ENCODE measurements at regions not wholly inside any gene's neighbourhood (a gene's known extent, or its start where the extent isn't known, plus 50 kb on each side); places are given as distances from the start of the nearest gene placed in this dataset.

DNA sequence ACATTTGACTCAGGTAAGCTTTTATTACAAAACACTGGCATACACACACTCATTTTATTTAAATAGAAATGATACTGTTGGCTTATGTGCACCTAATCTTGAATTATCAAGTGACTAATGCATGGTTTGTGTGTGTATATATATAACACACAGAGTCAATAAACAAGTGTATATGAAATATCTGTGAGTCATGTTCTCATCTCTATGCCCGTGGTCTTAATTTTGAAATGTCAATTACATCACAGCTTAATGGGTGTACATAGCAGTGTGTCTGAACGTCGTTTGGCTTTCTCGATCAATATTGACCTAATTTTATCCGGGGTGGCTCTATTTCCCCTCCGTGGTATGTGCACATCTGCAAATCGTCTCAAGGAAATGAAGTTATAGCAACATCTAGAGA, 104.0 kb upstream of the ZFP64 start:
- Histone ChIP-seq H3K4me3 (no peak overlapping the region), H3K4me1 (replicated peaks in 1 of 2) (peaks cover 19% of the 10 kb centered on the region in 2 donors), H3K27ac (no peak overlapping the region)
- peak in 1 of 8 experiments; percentile 34 for ATAC-seq (replicated peaks in 6 of 8)
- in situ Hi-C loops (cut with MboI; ENCODE audit: low pct_unique_long_range_greater_than_20kb in 2 of 9, low sequenced_read_pairs in 9 of 9, unreplicated experiment in 9 of 9) = no loop called here
- WGBS, 10 experiments = 0 to 91% (median 70%) methylated on average over 1 to 7 of the region's 7 CpGs; no CpG with 5 or more reads in 2 of the 10 experiments

- ATAC-seq (replicated peaks in 6 of 8) = no peak
- H3K4me3 ChIP-seq = no peak overlapping the region
- in situ Hi-C loops (cut with MboI; ENCODE audit: low pct_unique_long_range_greater_than_20kb in 2 of 9, low sequenced_read_pairs in 9 of 9, unreplicated experiment in 9 of 9) = no loop called here
- WGBS, 10 experiments = 20 to 100% (median 96%) methylated on average over 1 to 2 of the region's 2 CpGs; no CpG with 5 or more reads in 3 of the 10 experiments
- no peak overlapping the region for H3K27ac ChIP-seq
- peaks cover 26 to 28% of the 10 kb centered on the region in 2 donors for H3K4me1 ChIP-seq (replicated peaks in 1 of 2)
Observed at GRCh38 chr20:52294106-52294628, 102.6 kb upstream of the ZFP64 start.

DNA sequence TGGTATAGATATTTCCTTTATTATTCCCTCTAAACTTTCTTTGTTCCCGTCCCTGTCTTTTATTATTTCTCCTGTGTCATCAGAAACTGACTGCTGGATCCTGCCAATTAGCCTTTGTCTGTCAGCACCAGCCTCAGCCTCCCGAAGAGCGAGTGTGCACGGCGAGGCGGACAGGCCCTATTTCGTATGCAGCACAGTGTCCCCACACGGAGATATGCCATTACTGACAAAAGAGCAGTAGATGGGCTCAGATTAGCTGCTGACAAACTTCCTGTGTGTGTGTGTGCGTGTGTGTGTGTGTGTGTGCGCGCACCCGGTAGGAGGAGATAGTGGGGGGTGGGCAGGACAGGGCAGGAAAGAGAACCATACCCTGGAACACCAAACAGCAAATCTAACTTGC, 99.5 kb upstream of the ZFP64 start:
- WGBS, 10 experiments = 33 to 100% (median 54%) methylated on average over 1 to 12 of the region's 12 CpGs; no CpG with 5 or more reads in 1 of the 10 experiments
- no peak overlapping the region for H3K4me3 ChIP-seq
- peak overlapping the region in 1 of 2 donors; percentile 84 for H3K27ac ChIP-seq
- in situ Hi-C loops (cut with MboI; ENCODE audit: low pct_unique_long_range_greater_than_20kb in 2 of 9, low sequenced_read_pairs in 9 of 9, unreplicated experiment in 9 of 9) = no loop called here
- peak in 5 of 8 experiments; percentile 95 to 99 (median 97) for ATAC-seq (replicated peaks in 6 of 8)
- peaks cover 23 to 25% of the 10 kb centered on the region in 2 donors for H3K4me1 ChIP-seq (replicated peaks in 1 of 2)

DNA sequence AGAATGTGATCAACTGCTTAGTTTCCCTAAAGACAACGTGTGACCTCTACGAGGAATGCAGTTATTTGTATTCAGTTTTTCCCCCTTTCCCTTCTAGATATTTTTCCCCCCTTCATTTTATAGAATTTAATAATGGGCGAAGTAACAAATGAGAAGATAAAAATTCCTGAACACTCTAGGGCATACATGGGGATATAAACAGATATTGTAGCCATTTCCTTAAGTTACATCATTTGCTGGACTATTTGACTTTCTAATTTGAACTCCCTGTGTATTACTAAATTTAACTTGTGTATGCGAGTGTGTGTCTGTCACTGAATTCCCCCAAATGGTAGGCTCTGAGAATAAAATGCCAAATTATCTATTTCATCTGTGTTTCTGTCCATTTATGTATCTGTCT, 99.0 kb upstream of the ZFP64 start:
- H3K4me3 ChIP-seq = no peak overlapping the region
- in situ Hi-C loops (cut with MboI; ENCODE audit: low pct_unique_long_range_greater_than_20kb in 2 of 9, low sequenced_read_pairs in 9 of 9, unreplicated experiment in 9 of 9) = no loop called here
- ATAC-seq (replicated peaks in 6 of 8) = peak in 5 of 8 experiments; percentile 29 to 76 (median 34)
- peak overlapping the region in 1 of 2 donors; percentile 84 for H3K27ac ChIP-seq
- H3K4me1 ChIP-seq (replicated peaks in 1 of 2) = peaks cover 17 to 20% of the 10 kb centered on the region in 2 donors
- 40 to 94% (median 80%) methylated on average over 2 to 4 of the region's 4 CpGs; no CpG with 5 or more reads in 1 of the 10 experiments for WGBS, 10 experiments

DNA sequence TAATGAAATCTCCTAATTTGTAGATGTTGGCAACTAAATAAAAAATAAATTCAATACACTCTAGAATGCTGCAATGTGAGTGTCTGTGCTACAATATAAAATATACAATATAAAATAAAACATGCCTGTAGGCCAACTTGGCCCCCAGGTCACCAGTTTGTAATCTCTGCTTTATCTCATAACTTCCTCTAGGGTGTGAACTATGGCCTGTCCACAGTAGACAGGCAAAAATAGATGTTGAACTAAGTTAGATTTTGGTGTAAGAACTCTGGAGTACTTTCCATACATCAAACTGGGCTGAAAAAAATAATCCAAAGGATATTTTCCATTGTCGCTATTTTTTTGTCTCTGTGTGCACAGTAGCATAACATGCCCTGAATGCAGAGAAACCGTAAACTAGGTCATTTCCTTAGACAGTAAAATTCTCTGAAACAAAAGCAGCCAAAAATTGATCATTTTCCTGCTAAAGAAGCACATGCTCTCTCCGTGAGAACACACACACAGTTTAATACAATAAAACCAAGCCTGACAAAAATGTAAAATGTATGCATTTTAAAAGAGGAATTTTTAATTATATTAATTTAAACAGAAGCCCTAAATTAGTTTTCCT, 98.5 kb upstream of the ZFP64 start:
- WGBS, 10 experiments = 53 to 100% (median 85%) methylated on average over 2 to 3 of the region's 3 CpGs; no CpG with 5 or more reads in 2 of the 10 experiments
- peak overlapping the region in 1 of 2 donors; percentile 84 for H3K27ac ChIP-seq
- no peak for ATAC-seq (replicated peaks in 6 of 8)
- no peak overlapping the region for H3K4me3 ChIP-seq
- H3K4me1 ChIP-seq (replicated peaks in 1 of 2) = peaks cover 16 to 20% of the 10 kb centered on the region in 2 donors
- in situ Hi-C loops (cut with MboI; ENCODE audit: low pct_unique_long_range_greater_than_20kb in 2 of 9, low sequenced_read_pairs in 9 of 9, unreplicated experiment in 9 of 9) = no loop called here

DNA sequence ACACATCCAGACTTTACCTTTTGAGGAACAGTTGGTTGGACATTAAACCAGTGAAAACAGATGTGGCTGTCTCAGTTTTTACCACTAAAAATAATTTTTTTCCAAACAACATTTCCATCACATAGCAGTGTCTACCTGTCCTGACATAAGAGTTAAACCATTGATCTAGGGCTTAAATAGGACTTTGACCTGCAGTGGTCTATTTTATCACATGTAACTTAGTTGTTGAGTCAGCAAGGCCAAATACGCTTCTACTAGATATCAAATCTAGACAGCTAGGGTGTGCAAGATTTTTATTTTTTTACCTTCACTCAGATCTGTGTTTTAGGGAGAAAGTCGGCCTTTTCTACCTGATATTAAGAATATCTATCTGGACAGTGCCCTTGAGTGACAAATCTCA, 88.8 kb upstream of the ZFP64 start:
- no peak for ATAC-seq (replicated peaks in 6 of 8)
- no peak overlapping the region for H3K27ac ChIP-seq
- WGBS, 10 experiments = 56 to 100% (median 81%) methylated on average over 1 to 2 of the region's 2 CpGs; no CpG with 5 or more reads in 3 of the 10 experiments
- H3K4me1 ChIP-seq (replicated peaks in 1 of 2) = peaks cover 0 to 9% of the 10 kb centered on the region in 2 donors
- in situ Hi-C loops (cut with MboI; ENCODE audit: low pct_unique_long_range_greater_than_20kb in 2 of 9, low sequenced_read_pairs in 9 of 9, unreplicated experiment in 9 of 9) = no loop called here
- no peak overlapping the region for H3K4me3 ChIP-seq

- in situ Hi-C loops (cut with MboI; ENCODE audit: low pct_unique_long_range_greater_than_20kb in 2 of 9, low sequenced_read_pairs in 9 of 9, unreplicated experiment in 9 of 9) = no loop called here
- WGBS, 10 experiments = 0 to 67% (median 54%) methylated on average over 1 to 2 of the region's 2 CpGs; no CpG with 5 or more reads in 2 of the 10 experiments
- Histone ChIP-seq H3K4me1 (replicated peaks in 1 of 2) (peaks cover 0 to 9% of the 10 kb centered on the region in 2 donors), H3K4me3 (no peak overlapping the region), H3K27ac (no peak overlapping the region)
- ATAC-seq (replicated peaks in 6 of 8) = peak in 1 of 8 experiments; percentile 22
Observed at GRCh38 chr20:52279706-52280105, 88.1 kb upstream of the ZFP64 start.

- in situ Hi-C loops (cut with MboI; ENCODE audit: low pct_unique_long_range_greater_than_20kb in 2 of 9, low sequenced_read_pairs in 9 of 9, unreplicated experiment in 9 of 9) = no loop called here
- no peak overlapping the region for H3K4me3 ChIP-seq
- WGBS, 10 experiments = 0 to 100% (median 73%) methylated on average over 1 to 3 of the region's 3 CpGs
- ATAC-seq (replicated peaks in 6 of 8) = peak in 1 of 8 experiments; percentile 39
- H3K27ac ChIP-seq = no peak overlapping the region
- peaks cover 3 to 24% of the 10 kb centered on the region in 2 donors for H3K4me1 ChIP-seq (replicated peaks in 1 of 2)
Observed at GRCh38 chr20:52275181-52275691, 83.7 kb upstream of the ZFP64 start.

- WGBS, 10 experiments = 49 to 100% (median 82%) methylated on average over 2 to 4 of the region's 4 CpGs; no CpG with 5 or more reads in 1 of the 10 experiments
- Histone ChIP-seq H3K27ac (no peak overlapping the region), H3K4me1 (replicated peaks in 1 of 2) (peaks cover 9 to 42% of the 10 kb centered on the region in 2 donors), H3K4me3 (no peak overlapping the region)
- ATAC-seq (replicated peaks in 6 of 8) = peak in 1 of 8 experiments; percentile 31
- in situ Hi-C loops (cut with MboI; ENCODE audit: low pct_unique_long_range_greater_than_20kb in 2 of 9, low sequenced_read_pairs in 9 of 9, unreplicated experiment in 9 of 9) = no loop called here
Observed at GRCh38 chr20:52270696-52271095, 79.1 kb upstream of the ZFP64 start.

GRCh38 chr20:52270001-52270606, 78.5 kb upstream of the ZFP64 start:
- H3K27ac ChIP-seq = no peak overlapping the region
- in situ Hi-C loops (cut with MboI; ENCODE audit: low pct_unique_long_range_greater_than_20kb in 2 of 9, low sequenced_read_pairs in 9 of 9, unreplicated experiment in 9 of 9) = no loop called here
- 43 to 98% (median 84%) methylated on average over 2 to 4 of the region's 4 CpGs for WGBS, 10 experiments
- H3K4me1 ChIP-seq (replicated peaks in 1 of 2) = peaks cover 15 to 45% of the 10 kb centered on the region in 2 donors
- no peak overlapping the region for H3K4me3 ChIP-seq
- ATAC-seq (replicated peaks in 6 of 8) = peak in 4 of 8 experiments; percentile 8 to 57 (median 41)

DNA sequence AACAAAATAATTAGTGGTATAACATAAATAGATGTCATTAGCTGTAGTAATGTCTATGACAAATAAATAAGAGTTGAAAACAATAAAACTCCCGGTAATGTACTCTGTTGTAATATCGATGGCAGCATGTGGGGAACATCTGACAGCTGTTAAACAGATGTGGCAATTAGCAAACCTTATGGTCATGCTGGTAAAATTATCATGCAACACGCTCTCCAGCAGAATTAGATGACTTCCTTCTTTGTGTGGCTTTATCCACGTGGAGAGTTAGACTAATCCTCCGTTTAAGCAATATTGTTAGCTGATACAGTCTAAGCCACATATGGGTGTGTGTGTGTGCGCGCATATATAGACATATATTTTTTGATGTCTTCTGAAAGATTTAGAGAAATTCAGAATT, 77.7 kb upstream of the ZFP64 start:
- peaks cover 16 to 49% of the 10 kb centered on the region in 2 donors for H3K4me1 ChIP-seq (replicated peaks in 1 of 2)
- in situ Hi-C loops (cut with MboI; ENCODE audit: low pct_unique_long_range_greater_than_20kb in 2 of 9, low sequenced_read_pairs in 9 of 9, unreplicated experiment in 9 of 9) = no loop called here
- no peak overlapping the region for H3K4me3 ChIP-seq
- WGBS, 10 experiments = 2 to 72% (median 34%) methylated on average over 5 to 7 of the region's 7 CpGs; no CpG with 5 or more reads in 2 of the 10 experiments
- no peak overlapping the region for H3K27ac ChIP-seq
- peak in 7 of 8 experiments; percentile 35 to 88 (median 61) for ATAC-seq (replicated peaks in 6 of 8)

GRCh38 chr20:52268184-52268749, 76.7 kb upstream of the ZFP64 start:
- in situ Hi-C loops (cut with MboI; ENCODE audit: low pct_unique_long_range_greater_than_20kb in 2 of 9, low sequenced_read_pairs in 9 of 9, unreplicated experiment in 9 of 9) = no loop called here
- peak in 4 of 8 experiments; percentile 43 to 86 (median 66) for ATAC-seq (replicated peaks in 6 of 8)
- H3K4me3 ChIP-seq = no peak overlapping the region
- WGBS, 10 experiments = 10 to 100% (median 68%) methylated on average over 1 to 4 of the region's 4 CpGs
- no peak overlapping the region for H3K27ac ChIP-seq
- H3K4me1 ChIP-seq (replicated peaks in 1 of 2) = peaks cover 16 to 49% of the 10 kb centered on the region in 2 donors

GRCh38 chr20:52267418-52267817, 75.8 kb upstream of the ZFP64 start:
- ATAC-seq (replicated peaks in 6 of 8) = no peak
- peaks cover 16 to 49% of the 10 kb centered on the region in 2 donors for H3K4me1 ChIP-seq (replicated peaks in 1 of 2)
- H3K27ac ChIP-seq = no peak overlapping the region
- in situ Hi-C loops (cut with MboI; ENCODE audit: low pct_unique_long_range_greater_than_20kb in 2 of 9, low sequenced_read_pairs in 9 of 9, unreplicated experiment in 9 of 9) = no loop called here
- H3K4me3 ChIP-seq = no peak overlapping the region

All from motor neuron (in vitro differentiated cells).